ENCODE measurements at regions not wholly inside any gene's neighbourhood (a gene's known extent, or its start where the extent isn't known, plus 50 kb on each side); places are given as distances from the start of the nearest gene placed in this dataset.
"Not testable (repeated sequence)": the region's sequence is repeated elsewhere in the genome, so short reads cannot be mapped to it uniquely, and the experiment has no call there.

GRCh38 chr12:127165567-127166392 is 1101.2 kb upstream of the TMEM132C start:
- H3K27ac Mint-ChIP-seq (ENCODE audit: unreplicated experiment): no peak overlapping the region
- peaks cover 5% of the 10 kb centered on the region for H3K36me3 Mint-ChIP-seq (ENCODE audit: insufficient read depth, unreplicated experiment)
- intact Hi-C loops (cut with micrococcal nuclease; ENCODE audit: unreplicated experiment): no loop called here
- no TSS peak for BruUV-seq (replicated peaks)
- CTCF ChIA-PET: interaction anchor here (0.6 kb wide), 1 partner anchor 14 kb away, joined by 4 read pairs; no protein-coding TSS in a partner anchor
- H3K4me1 Mint-ChIP-seq (ENCODE audit: low read depth, unreplicated experiment): no peaks in the 10 kb centered on the region
- H3K27me3 Mint-ChIP-seq (ENCODE audit: unreplicated experiment): peaks cover 10% of the 10 kb centered on the region
- H3K4me3 Mint-ChIP-seq (ENCODE audit: low read depth, unreplicated experiment): no peak overlapping the region
- peak; percentile 76 for DNase-seq
- TF ChIP-seq CTCF (IDR thresholded peaks at IDR 0.05; ENCODE audit: unreplicated experiment): no peak
- H3K9me3 Mint-ChIP-seq (ENCODE audit: low read depth, unreplicated experiment): peaks cover 2% of the 10 kb centered on the region

GRCh38 chr12:127169321-127170181 is 1097.4 kb upstream of the TMEM132C start:
- Mint-ChIP-seq H3K27me3 (ENCODE audit: unreplicated experiment) (peaks cover 14% of the 10 kb centered on the region), H3K27ac (ENCODE audit: unreplicated experiment) (no peak overlapping the region), H3K9me3 (ENCODE audit: low read depth, unreplicated experiment) (peaks cover 11% of the 10 kb centered on the region), H3K4me3 (ENCODE audit: low read depth, unreplicated experiment) (no peak overlapping the region), H3K4me1 (ENCODE audit: low read depth, unreplicated experiment) (no peaks in the 10 kb centered on the region), H3K36me3 (ENCODE audit: insufficient read depth, unreplicated experiment) (peaks cover 5% of the 10 kb centered on the region)
- DNase-seq: no peak
- intact Hi-C loops (cut with micrococcal nuclease; ENCODE audit: unreplicated experiment): no loop called here
- no TSS peak for BruUV-seq (replicated peaks)
- CTCF ChIA-PET: no interaction called here
- TF ChIP-seq CTCF (IDR thresholded peaks at IDR 0.05; ENCODE audit: unreplicated experiment): no peak

GRCh38 chr12:127170226-127171180 is 1096.5 kb upstream of the TMEM132C start:
- H3K9me3 Mint-ChIP-seq (ENCODE audit: low read depth, unreplicated experiment): peaks cover 11% of the 10 kb centered on the region
- no TSS peak for BruUV-seq (replicated peaks)
- peaks cover 3% of the 10 kb centered on the region for H3K36me3 Mint-ChIP-seq (ENCODE audit: insufficient read depth, unreplicated experiment)
- CTCF ChIA-PET: no interaction called here
- intact Hi-C loops (cut with micrococcal nuclease; ENCODE audit: unreplicated experiment): no loop called here
- TF ChIP-seq CTCF (IDR thresholded peaks at IDR 0.05; ENCODE audit: unreplicated experiment): no peak
- no peak for DNase-seq
- peaks cover 14% of the 10 kb centered on the region for H3K27me3 Mint-ChIP-seq (ENCODE audit: unreplicated experiment)
- H3K4me1 Mint-ChIP-seq (ENCODE audit: low read depth, unreplicated experiment): no peaks in the 10 kb centered on the region
- no peak overlapping the region for H3K4me3 Mint-ChIP-seq (ENCODE audit: low read depth, unreplicated experiment)
- H3K27ac Mint-ChIP-seq (ENCODE audit: unreplicated experiment): no peak overlapping the region

- no peak overlapping the region for H3K27ac Mint-ChIP-seq (ENCODE audit: unreplicated experiment)
- peaks cover 14% of the 10 kb centered on the region for H3K27me3 Mint-ChIP-seq (ENCODE audit: unreplicated experiment)
- CTCF ChIA-PET: no interaction called here
- no TSS peak for BruUV-seq (replicated peaks)
- H3K4me3 Mint-ChIP-seq (ENCODE audit: low read depth, unreplicated experiment): no peak overlapping the region
- H3K9me3 Mint-ChIP-seq (ENCODE audit: low read depth, unreplicated experiment): peaks cover 15% of the 10 kb centered on the region
- no peak for DNase-seq
- H3K4me1 Mint-ChIP-seq (ENCODE audit: low read depth, unreplicated experiment): no peaks in the 10 kb centered on the region
- intact Hi-C loops (cut with micrococcal nuclease; ENCODE audit: unreplicated experiment): no loop called here
- no peak for TF ChIP-seq CTCF (IDR thresholded peaks at IDR 0.05; ENCODE audit: unreplicated experiment)
- H3K36me3 Mint-ChIP-seq (ENCODE audit: insufficient read depth, unreplicated experiment): no peaks in the 10 kb centered on the region
Measured at GRCh38 chr12:127172861-127173260, 1094.1 kb upstream of the TMEM132C start.

- H3K4me1 Mint-ChIP-seq (ENCODE audit: low read depth, unreplicated experiment); BruUV-seq (replicated peaks); H3K27ac Mint-ChIP-seq (ENCODE audit: unreplicated experiment); DNase-seq; CTCF ChIA-PET; H3K4me3 Mint-ChIP-seq (ENCODE audit: low read depth, unreplicated experiment); H3K36me3 Mint-ChIP-seq (ENCODE audit: insufficient read depth, unreplicated experiment); intact Hi-C loops (cut with micrococcal nuclease; ENCODE audit: unreplicated experiment): not testable (repeated sequence)
- Mint-ChIP-seq H3K27me3 (ENCODE audit: unreplicated experiment) (peaks cover 14% of the 10 kb centered on the region), H3K9me3 (ENCODE audit: low read depth, unreplicated experiment) (peaks cover 15% of the 10 kb centered on the region)
Measured at GRCh38 chr12:127173971-127174370, 1093.0 kb upstream of the TMEM132C start.
